ENCODE measurements at regions not wholly inside any gene's neighbourhood (a gene's known extent, or its start where the extent isn't known, plus 50 kb on each side); places are given as distances from the start of the nearest gene placed in this dataset.

DNA sequence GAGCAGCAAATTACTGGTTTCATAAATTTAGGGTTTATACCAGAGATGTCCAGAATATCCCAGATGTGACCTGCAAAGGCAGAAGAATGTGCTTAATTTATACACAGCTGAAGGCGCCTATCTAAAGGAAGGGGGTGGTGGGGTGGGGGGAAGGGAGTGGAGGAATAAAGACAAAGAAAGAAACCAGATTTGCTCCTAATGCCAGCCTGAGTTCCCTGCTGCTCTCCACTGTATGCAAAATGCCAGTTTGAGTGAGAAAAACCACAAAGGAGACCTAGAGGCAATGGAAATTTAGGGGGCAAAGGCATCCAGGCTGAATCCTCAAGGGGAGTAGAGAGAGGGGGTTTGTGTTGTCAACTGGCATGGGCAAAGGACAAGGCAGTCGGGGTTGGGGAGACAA lies 161.5 kb upstream of the TOX3 start:
- TF ChIP-seq CTCF (conservative IDR thresholded peaks at IDR 0.05; ENCODE audit: low read depth, low read length) (no peak), EZH2phosphoT487 (IDR thresholded peaks at IDR 0.05; ENCODE audit: borderline replicate concordance, low read length) (no peak), EZH2 (IDR thresholded peaks at IDR 0.05; ENCODE audit: low read length, unreplicated experiment) (no peak)

Measured in PC-3 (cell line).